Subcutaneous abdominal adipose tissue (tissue), 5 donors: ENCODE measurements at regions not wholly inside any gene's neighbourhood (a gene's known extent, or its start where the extent isn't known, plus 50 kb on each side); places are given as distances from the start of the nearest gene placed in this dataset.
"Not testable (repeated sequence)": the region's sequence is repeated elsewhere in the genome, so short reads cannot be mapped to it uniquely, and the experiment has no call there.

ENCODE experiments used
- H3K27ac ChIP-seq: one replicate; pipeline ENCODE4 v1.7.0; 2013; ENCODE audit warnings: low read depth, mild to moderate bottlenecking, inconsistent platforms, low read length, moderate library complexity
- H3K27me3 ChIP-seq, 5 donors: one replicate each; pipeline ENCODE4 v1.7.0; 2013; ENCODE audit warnings: low read length in 5 of 5, inconsistent platforms in 1 of 5; ENCODE audit not compliant: control insufficient read depth in 5 of 5, insufficient read depth in 4 of 5
- H3K36me3 ChIP-seq, 5 donors: one replicate each; pipeline ENCODE4 v1.7.0; 2013; ENCODE audit warnings: low read length in 5 of 5; ENCODE audit not compliant: control insufficient read depth in 5 of 5, insufficient read depth in 5 of 5
- H3K4me1 ChIP-seq, 5 donors: one replicate each; pipeline ENCODE4 v1.7.0; 2013; ENCODE audit warnings: low read length in 5 of 5, mild to moderate bottlenecking in 3 of 5, moderate library complexity in 1 of 5; ENCODE audit not compliant: control insufficient read depth in 5 of 5, insufficient read depth in 5 of 5
- H3K4me3 ChIP-seq, 5 donors: one replicate each; pipeline ENCODE4 v1.7.0; 2013; ENCODE audit warnings: low read length in 5 of 5, low read depth in 1 of 5
- H3K9ac ChIP-seq, 5 donors: one replicate each; pipeline ENCODE4 v1.7.0; 2013; ENCODE audit warnings: low read length in 5 of 5, mild to moderate bottlenecking in 4 of 5, moderate library complexity in 3 of 5
- H3K9me3 ChIP-seq, 5 donors: one replicate each; pipeline ENCODE4 v1.7.0; 2013; ENCODE audit warnings: low read length in 5 of 5; ENCODE audit not compliant: control insufficient read depth in 5 of 5
- donor health status: healthy.
- donor health status: healthy.
- donor health status: healthy.
- donor health status: healthy.
- donor health status: healthy.

DNA sequence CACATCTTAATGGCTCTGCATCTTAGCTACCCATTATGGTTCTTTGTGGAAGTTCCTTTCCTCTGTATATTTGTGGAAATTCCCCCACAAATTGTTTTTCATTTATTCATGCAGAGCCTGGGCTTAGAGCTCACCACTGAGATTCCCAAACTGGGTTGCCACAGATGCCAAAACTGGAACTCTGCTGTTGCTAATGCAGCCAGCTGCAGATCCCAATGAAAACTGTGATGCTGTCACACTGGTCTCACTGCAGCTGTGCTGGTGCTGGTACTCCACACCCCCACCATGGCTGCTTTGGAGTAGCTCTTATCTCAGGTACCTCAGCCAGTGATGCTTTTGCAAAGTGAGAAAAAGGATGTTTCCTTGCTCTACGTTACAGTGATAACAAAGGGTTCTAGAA lies 87.7 kb downstream of the DCK start:
- Histone ChIP-seq H3K27me3 (no peaks in the 10 kb centered on the region), H3K36me3 (no peaks in the 10 kb centered on the region), H3K4me3 (no peak overlapping the region), H3K4me1 (no peaks in the 10 kb centered on the region), H3K27ac (no peak overlapping the region), H3K9me3 (no peaks in the 10 kb centered on the region), H3K9ac (no peak overlapping the region)

DNA sequence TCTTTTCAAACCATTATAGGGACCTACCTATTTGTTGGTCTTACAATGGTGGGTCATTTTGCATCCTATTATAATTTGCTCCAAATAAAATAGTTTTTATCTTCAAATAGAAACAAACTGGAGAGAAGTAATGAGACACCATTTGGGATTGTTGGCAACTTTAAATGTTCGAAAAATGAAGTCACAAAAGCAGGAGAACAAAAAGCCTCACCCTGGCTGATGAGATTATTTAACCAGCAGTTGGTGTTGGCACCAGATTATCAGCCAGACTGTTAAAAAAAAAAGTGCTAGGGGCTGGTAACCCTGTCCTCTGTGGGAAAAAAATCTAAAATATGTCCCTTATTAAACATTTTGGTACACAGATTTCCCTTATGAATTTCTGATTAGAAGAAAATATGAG lies 100.3 kb downstream of the DCK start:
- Histone ChIP-seq H3K4me3 (no peak overlapping the region), H3K27me3 (no peaks in the 10 kb centered on the region), H3K4me1 (no peaks in the 10 kb centered on the region), H3K9me3 (no peaks in the 10 kb centered on the region), H3K36me3 (no peaks in the 10 kb centered on the region), H3K9ac (no peak overlapping the region), H3K27ac (no peak overlapping the region)

DNA sequence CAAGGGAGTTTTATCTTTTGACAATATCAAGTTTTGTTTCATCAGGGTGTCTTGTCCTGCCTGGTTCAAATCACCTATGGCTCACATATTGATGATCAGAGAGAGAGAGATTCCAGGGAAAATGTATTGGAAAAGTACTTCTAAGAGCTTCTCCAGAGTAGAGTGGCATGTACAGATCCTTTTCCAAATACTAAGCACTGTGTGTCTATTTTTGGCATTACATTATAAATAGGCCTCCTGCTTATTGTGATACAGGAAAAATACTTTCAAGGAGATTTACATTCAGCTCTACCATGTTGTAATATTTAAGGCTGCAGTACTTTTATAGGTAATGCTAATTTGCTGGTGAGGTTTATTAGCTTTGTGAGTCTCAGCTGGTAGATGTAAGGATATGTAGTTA lies 100.8 kb downstream of the DCK start:
- H3K27ac ChIP-seq, result no peak overlapping the region
- H3K4me1 ChIP-seq, result no peaks in the 10 kb centered on the region
- H3K36me3 ChIP-seq, result no peaks in the 10 kb centered on the region
- no peak overlapping the region for H3K9ac ChIP-seq
- no peak overlapping the region for H3K4me3 ChIP-seq
- no peaks in the 10 kb centered on the region for H3K9me3 ChIP-seq
- H3K27me3 ChIP-seq, result no peaks in the 10 kb centered on the region

DNA sequence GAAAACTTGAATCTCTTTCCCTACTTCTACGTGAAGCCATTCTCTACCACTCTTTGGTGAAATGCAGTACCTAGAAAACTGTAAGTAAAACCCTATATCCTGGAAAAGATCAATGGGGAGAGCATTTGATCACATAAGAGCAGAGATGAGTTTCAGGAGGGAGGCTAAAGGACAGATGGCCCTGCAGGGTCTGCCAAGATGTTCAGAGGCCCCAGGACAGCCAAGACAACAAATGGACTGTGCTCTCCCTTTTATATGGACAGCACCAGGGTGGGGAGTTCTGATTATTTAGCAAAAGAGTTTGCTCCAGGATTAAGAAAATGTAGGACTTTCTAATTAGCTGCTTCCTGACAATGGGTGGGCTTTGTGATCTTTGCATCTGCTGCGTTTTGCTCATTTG lies 101.7 kb downstream of the DCK start:
- no peaks in the 10 kb centered on the region for H3K4me1 ChIP-seq
- H3K27me3 ChIP-seq, result no peaks in the 10 kb centered on the region
- H3K9ac ChIP-seq, result no peak overlapping the region
- no peak overlapping the region for H3K27ac ChIP-seq
- no peaks in the 10 kb centered on the region for H3K36me3 ChIP-seq
- no peaks in the 10 kb centered on the region for H3K9me3 ChIP-seq
- no peak overlapping the region for H3K4me3 ChIP-seq

DNA sequence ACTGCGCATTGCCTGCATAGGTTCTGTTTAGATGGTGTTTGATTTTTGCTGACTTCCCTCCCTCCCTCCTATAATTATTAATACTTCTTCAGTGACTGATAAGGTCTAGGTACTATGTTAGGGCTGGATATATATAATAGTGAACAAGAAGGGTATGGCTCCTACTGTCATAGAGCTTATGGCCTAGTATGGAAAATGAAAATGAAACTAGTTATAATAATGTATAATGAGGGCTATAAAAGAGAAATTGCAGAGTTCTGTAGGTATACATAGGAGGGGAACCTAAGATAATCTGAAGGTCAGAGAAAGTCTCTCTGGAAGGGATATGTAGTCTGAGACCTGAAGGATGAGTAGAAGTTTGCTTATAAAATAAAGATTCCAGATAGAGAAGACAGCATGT lies 102.1 kb downstream of the DCK start:
- no peak overlapping the region for H3K9ac ChIP-seq
- no peak overlapping the region for H3K27ac ChIP-seq
- no peaks in the 10 kb centered on the region for H3K9me3 ChIP-seq
- no peak overlapping the region for H3K4me3 ChIP-seq
- no peaks in the 10 kb centered on the region for H3K36me3 ChIP-seq
- no peaks in the 10 kb centered on the region for H3K27me3 ChIP-seq
- no peaks in the 10 kb centered on the region for H3K4me1 ChIP-seq

DNA sequence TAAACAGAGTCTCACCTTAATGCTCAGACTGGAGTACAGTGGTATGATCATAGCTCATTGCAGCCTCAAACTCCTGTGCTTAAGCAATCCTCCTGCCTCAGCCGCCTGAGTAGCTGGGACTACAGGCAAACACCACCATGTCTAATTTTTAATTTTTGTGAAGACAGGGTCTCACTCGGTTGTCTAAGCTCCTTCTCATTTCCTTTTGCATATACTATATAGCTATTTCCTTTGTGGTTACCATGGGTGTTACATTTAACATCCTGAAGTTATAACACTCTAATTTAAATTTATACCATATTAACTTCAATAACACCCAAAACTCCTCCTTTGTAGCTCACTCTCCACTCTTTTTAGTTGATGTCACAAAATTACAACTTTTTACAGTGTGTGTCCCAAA lies 114.3 kb downstream of the DCK start:
- no peak overlapping the region for H3K4me3 ChIP-seq
- H3K9ac ChIP-seq, result no peak overlapping the region
- H3K36me3 ChIP-seq, result no peaks in the 10 kb centered on the region
- H3K4me1 ChIP-seq, result no peaks in the 10 kb centered on the region
- H3K27me3 ChIP-seq, result no peaks in the 10 kb centered on the region
- H3K9me3 ChIP-seq, result peaks cover 0 to 3% (median 0%) of the 10 kb centered on the region in 5 donors
- H3K27ac ChIP-seq, result no peak overlapping the region

DNA sequence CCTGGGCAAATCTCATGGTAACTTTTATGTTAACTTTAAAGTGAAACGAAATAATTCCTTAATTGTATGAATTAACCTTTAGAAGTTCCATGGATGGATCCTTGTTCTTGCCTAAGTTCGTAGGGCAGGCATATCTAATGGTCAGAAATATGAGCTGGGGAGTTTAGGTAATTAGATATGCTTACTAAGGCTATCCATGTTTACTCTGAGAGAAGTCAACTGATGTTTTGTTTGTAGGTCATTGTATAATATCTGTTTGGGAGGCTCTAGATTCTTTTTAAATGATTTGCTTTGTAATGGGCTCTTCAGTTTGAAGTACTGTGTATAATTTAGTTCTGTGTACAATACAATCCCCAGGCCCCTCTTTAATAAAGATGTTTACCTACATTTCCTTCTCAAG lies 117.0 kb downstream of the DCK start:
- H3K27ac ChIP-seq, result no peak overlapping the region
- no peak overlapping the region for H3K9ac ChIP-seq
- no peaks in the 10 kb centered on the region for H3K27me3 ChIP-seq
- H3K9me3 ChIP-seq, result peaks cover 0 to 3% (median 0%) of the 10 kb centered on the region in 5 donors
- no peak overlapping the region for H3K4me3 ChIP-seq
- no peaks in the 10 kb centered on the region for H3K36me3 ChIP-seq
- H3K4me1 ChIP-seq, result no peaks in the 10 kb centered on the region

DNA sequence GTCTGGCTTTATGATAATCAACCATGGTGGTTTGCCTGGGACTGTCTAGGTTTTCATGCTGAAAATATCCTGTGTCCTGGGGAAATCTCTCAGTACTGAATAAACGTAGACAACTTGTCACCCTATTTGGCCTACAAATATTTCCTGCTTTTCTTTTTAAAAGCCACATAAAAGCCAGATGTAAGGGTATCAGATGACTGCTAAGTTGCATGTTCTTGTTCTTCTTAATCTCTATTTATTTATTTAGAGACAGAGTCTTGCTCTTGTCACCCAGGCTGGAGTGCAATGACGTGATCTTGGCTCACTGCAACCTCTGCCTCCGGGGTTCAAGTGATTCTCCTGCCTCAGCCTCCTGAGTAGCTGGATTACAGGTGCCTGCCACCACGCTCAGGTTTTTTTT lies 117.7 kb downstream of the DCK start:
- H3K4me1 ChIP-seq, result not testable (repeated sequence)

DNA sequence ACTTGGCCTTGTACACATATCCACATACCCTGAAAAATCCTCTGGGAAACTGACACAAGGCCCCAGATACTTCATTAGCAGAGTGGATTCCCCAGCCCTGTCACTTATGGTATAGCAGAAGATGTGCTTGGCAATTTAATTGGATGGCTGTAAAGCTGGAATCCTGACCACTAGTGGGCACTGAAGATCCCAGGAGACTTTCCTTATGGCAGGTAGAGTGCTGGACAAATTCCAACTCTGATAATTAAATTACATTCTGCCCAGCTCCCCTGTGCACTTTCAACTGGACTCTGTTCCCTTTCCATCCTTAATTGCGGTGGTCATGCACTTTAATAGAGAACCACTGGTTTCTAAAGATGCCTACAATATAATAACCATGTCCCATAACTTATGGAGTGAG lies 119.8 kb downstream of the DCK start:
- Histone ChIP-seq H3K9me3 (no peaks in the 10 kb centered on the region), H3K36me3 (no peaks in the 10 kb centered on the region), H3K4me1 (no peaks in the 10 kb centered on the region), H3K27ac (no peak overlapping the region), H3K27me3 (no peaks in the 10 kb centered on the region), H3K4me3 (no peak overlapping the region), H3K9ac (no peak overlapping the region)

More for the DNA sequence above, 117.7 kb downstream of the DCK start:
- not testable (repeated sequence) for H3K27me3 ChIP-seq, H3K9me3 ChIP-seq, H3K9ac ChIP-seq, H3K4me3 ChIP-seq, H3K36me3 ChIP-seq, H3K27ac ChIP-seq

DNA sequence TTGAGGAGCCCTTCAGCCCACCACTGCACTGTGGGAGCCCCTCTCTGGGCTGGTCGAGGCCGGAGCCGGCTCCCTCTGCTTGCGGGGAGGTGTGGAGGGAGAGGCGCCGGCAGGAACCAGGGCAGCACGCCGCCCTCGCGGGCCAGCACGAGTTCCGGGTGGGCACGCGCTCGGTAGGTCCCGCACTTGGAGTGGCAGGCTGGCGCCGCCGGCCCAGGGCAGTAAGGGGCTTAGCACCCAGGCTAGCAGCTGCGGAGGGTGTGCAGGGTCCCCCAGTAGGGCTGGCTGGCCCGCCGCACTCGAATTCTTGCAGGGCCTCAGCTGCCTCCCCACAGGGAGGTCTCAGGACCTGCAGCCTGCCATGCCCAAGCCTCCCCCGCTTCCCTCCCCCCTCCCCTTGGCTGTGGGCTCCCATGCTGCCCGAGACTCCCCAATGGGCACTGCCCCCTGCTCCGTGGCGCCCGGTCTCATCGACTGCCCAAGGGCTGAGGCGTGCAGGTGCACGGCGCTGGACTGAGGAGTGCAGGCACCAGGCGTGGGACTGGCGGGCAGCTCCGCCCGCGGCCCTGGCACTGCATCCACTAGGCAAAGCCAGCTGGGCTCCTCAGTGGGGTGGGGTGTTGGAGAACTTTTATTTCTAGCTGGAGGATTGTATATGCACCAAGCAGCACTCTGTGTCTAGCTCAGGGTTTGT lies 127.5 kb downstream of the DCK start:
- Histone ChIP-seq H3K27me3 (no peaks in the 10 kb centered on the region), H3K4me3 (no peak overlapping the region), H3K4me1 (no peaks in the 10 kb centered on the region), H3K9ac (no peak overlapping the region), H3K27ac (no peak overlapping the region), H3K9me3 (no peaks in the 10 kb centered on the region), H3K36me3 (no peaks in the 10 kb centered on the region)

DNA sequence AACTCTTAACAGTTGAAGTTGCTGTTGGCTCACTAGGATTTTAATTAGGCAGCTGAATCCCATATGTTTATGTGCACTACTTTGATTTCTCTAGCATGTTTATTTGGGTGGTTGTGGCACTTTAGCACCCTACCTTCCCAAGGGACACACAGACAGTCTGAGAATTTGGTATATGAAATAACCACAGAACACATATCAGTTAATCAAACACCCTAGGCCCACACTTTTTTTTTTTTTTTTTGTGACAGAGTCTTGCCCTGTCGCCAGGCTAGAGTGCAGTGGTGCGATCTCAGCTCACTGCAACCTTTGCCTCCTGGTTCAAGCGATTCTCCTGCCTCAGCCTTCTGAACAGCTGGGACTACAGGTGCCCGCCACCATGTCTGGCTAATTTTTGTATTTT lies 130.5 kb downstream of the DCK start:
- Histone ChIP-seq H3K36me3 (no peaks in the 10 kb centered on the region), H3K27me3 (no peaks in the 10 kb centered on the region), H3K9ac (no peak overlapping the region), H3K27ac (no peak overlapping the region), H3K9me3 (no peaks in the 10 kb centered on the region), H3K4me1 (no peaks in the 10 kb centered on the region), H3K4me3 (no peak overlapping the region)
